Activated CD8-positive, alpha-beta memory T cell treated with anti-CD3 and anti-CD28 coated beads, Interleukin-2, amount 50 U/mL, for 1 hour (primary cell): ENCODE measurements at regions not wholly inside any gene's neighbourhood (a gene's known extent, or its start where the extent isn't known, plus 50 kb on each side); places are given as distances from the start of the nearest gene placed in this dataset.
A peak's percentile ranks its signal among the peaks of the same experiment; 100 is the strongest.
"Not testable (repeated sequence)": the region's sequence is repeated elsewhere in the genome, so short reads cannot be mapped to it uniquely, and the experiment has no call there.

Experiments used
- DNase-seq: peaks from one replicate; pipeline ENCODE4 v3.0.0-alpha.2; 2020; ENCODE audit errors: extremely low read depth

DNA sequence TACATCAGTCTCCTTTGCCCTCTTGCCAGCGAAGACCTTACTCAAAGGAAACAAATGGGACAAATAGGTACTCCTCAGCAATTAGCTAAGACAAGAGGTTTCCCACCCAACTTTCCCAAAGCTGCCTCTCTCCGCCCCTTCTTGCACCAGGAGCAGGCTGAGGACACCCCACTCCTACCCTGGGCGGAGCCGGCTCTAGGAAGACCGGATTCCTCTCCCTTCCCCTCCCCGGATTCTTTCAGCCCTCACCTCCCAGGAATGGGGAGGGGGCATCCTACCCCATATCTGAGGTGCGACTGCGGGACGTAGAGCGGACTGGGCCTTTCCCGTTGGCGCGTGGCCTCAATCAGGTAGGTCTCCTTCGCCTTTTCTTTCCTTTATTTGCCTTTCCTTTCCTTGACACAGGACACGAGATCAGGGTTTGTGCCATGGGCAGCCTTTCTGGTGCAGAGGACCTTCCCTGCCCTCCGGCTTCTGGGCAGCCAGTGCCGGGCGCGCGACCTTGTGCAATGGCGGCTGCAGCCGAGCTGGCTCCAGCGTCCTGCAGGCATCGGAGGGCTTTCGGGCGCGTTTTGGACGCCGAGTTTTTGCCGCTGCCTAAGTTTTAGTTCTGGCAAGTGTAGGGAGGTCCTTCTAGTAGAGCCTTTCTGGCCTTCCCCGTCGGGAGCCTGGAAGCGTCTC is 279.9 kb downstream of the PLS3 start:
- DNase-seq = not testable (repeated sequence)

GRCh38 chrX:115850986-115851385 is 290.0 kb downstream of the PLS3 start:
- not testable (repeated sequence) for DNase-seq

- DNase-seq = not testable (repeated sequence)
Observed at GRCh38 chrX:115853260-115853659, 292.3 kb downstream of the PLS3 start.

GRCh38 chrX:115881170-115881569 is 289.4 kb upstream of the AGTR2 start:
- DNase-seq = not testable (repeated sequence)

DNA sequence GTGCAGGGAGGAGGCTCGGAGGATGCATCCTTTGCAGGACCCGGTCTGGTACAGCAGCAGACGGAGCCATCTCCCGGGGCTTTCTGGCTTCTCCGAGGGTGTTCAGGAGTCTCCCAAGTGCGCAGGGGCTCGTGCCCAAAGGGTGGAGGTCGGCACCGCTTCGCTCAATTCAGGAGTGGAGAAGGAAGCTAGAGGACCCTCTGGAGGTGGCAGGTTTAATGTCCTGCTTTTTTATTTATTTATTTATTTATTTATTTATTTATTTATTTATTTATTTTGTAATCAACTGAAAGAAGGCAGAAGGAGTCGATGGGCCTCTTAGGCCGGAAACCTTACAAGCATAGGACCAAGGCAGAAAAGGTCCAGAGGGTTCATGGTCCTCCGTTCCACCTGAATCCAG is 286.4 kb upstream of the AGTR2 start:
- not testable (repeated sequence) for DNase-seq

DNA sequence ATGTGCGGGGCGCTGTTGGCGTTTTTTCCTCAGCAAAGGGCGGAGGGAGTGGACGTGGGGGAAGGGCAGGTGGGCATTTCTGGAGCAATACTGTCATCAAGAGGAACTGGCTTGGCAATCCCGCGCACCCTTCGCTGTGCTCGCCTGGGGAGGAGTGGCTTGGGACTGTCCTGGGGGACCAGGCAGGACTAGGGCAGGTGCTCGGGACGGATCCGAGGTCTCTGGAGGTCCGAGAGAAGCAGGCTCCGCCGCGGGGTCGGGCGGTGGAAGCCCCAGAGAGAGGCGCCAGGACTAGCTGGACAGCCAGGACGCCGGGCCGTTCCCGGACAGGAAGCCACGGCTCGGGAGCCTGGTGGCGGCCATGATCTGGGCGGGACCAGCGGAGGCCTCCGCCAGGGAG is 282.5 kb upstream of the AGTR2 start:
- not testable (repeated sequence) for DNase-seq

DNA sequence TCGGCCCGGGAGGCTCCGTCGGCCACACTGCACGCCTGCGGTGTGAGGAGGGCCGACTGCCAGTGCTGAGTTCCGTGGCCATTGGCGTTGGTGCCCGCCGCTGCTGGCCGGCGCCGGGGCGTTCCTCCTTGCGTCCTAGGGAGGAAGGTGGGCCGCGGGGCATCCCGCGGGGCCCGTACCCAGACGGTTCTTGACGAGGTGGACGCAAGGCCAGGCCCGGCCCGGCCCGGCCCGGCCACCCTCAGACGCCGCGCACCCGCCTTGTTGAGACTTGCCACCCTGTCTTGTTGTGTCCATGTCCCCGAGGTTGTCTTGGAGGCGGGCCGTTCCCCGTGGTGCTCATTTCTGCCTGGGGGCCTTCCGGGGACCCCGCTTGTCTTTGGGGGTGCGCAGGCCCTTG is 282.0 kb upstream of the AGTR2 start:
- not testable (repeated sequence) for DNase-seq

DNA sequence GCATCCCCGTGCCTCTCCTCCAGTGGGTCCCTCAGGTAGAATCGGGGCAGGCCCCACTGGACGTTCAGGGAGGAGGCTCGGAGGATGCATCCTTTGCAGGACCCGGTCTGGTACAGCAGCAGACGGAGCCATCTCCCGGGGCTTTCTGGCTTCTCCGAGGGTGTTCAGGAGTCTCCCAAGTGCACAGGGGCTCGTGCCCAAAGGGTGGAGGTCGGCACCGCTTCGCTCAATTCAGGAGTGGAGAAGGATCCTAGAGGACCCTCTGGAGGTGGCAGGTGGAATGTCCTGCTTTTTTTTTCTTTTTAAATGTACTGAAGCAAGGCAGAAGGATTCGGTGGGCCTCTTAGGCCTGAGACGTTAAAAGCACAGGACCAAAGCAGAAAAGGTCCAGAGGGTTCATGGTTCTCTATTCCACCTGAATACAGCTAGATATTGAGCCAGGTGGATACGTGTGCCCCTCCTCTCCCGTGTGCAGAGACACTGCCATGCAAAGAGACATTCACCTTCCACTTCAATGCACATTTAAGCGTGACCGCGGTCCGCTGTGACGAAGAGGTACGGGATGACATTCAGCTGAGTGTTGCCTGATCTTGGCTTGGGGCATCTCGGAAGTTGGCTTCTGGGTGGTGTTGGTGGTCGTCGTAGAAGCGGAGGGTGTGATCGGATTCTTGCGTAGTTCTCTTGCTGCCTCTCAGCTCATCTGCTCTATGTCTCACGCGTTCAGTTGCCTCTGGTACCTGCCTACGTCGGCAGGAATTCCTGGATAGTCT is 281.2 kb upstream of the AGTR2 start:
- DNase-seq = no peak

DNA sequence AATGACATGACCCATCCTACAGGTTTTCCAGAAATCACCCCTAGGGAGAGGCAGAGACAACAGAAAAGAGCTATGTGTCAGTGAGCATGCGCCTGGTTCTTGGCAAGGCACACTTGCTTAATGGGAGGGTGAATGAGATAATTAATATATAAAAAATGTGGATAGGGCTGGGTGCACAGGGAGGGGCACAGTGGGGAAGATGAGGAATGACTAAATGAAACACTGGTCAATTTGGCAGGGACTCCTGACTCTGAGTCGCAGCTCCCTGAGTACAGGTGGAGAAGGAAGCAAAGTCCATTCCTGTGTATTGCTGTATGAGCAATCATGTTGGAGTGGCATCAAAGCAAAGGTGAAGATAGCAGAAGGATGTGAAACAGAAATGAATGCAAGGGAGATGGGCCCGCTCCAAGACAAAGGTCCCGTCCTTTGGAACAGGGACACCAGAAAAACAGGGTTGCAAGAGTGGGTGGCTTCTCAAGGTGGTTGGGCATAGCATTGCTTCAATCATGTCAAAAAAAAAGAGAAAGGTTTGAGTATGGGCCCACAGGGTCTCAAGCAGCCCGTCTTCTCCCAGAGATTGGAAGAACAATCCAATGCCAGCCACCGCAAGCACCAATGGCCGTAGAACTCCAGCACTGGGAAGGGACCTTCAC is 278.4 kb upstream of the AGTR2 start:
- DNase-seq = no peak

GRCh38 chrX:115892787-115893671 is 277.5 kb upstream of the AGTR2 start:
- DNase-seq = no peak

- DNase-seq = no peak
Observed at GRCh38 chrX:115894087-115894486, 276.5 kb upstream of the AGTR2 start.

- no peak for DNase-seq
Observed at GRCh38 chrX:115895678-115896329, 274.7 kb upstream of the AGTR2 start.

DNA sequence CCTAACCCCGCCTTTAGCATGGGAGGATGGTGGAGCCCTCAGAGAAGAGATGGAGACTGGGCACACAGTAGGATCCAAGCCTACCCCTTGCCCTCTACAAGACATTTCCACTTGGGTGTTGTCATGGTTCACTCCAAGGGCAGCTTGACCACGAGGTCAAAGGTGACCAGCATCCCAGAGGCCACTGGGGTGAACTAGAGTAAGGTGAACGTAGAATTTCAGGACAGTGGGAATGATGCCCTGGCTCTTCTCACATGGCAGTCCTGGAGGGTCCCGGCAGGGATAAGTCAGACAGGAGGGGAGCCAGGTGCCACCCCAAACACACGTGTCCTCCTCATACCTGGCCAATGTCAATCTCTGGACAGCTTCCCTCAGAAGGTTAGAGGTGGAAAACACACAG is 274.2 kb upstream of the AGTR2 start:
- no peak for DNase-seq

DNA sequence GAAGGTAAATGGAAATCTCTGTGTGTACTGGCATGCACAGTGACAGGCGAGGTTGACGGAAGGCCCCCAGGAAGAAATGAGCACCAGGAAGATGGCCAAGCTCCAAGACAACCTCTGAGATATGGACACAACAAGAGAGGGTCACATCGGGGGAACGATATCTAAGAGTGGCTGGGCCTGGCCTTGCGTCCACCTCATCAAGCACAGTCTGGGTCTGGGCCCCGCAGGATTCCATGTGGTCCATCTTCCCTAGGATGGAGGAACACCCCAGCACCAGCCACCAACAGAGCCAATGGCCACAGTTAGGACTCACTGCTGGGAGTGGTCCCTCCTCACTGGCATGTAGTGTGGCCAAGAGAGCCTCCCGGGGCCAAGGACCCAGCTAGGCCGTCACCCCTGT is 272.6 kb upstream of the AGTR2 start:
- no peak for DNase-seq

DNA sequence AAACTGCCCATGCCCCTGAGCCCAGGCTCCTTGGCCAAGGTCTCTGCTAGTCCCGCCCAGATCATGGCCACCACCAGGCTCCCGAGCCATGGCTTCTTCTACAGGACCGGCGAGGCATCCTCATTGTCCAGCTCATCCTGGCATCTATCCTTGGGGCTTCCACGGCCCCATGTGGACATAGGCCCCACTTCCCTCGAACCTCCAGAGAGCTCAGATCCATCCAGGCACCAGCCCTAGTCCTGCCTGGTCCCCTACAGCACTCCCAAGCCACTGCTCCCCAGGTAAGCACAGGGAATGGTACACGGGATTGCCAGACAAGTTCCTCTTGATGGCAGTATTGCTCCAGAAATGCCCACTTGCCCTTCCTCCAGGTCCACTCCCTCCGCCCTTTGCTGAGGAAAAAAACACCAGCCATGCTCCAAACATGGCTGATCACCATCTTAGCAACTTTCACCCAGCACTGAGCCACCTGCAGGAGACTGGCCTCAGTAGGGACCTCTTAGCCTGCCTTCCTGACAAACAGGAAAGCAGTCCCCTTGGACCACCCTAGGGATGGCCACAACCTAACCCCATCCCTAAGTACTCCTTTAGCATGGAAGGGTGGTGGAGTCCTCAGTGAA is 272.1 kb upstream of the AGTR2 start:
- DNase-seq = peak; percentile 25

GRCh38 chrX:115900425-115900824 is 270.1 kb upstream of the AGTR2 start:
- DNase-seq = no peak

- no peak for DNase-seq
Observed at GRCh38 chrX:115901241-115901640, 269.3 kb upstream of the AGTR2 start.

GRCh38 chrX:115902995-115903394 is 267.5 kb upstream of the AGTR2 start:
- DNase-seq = no peak

DNA sequence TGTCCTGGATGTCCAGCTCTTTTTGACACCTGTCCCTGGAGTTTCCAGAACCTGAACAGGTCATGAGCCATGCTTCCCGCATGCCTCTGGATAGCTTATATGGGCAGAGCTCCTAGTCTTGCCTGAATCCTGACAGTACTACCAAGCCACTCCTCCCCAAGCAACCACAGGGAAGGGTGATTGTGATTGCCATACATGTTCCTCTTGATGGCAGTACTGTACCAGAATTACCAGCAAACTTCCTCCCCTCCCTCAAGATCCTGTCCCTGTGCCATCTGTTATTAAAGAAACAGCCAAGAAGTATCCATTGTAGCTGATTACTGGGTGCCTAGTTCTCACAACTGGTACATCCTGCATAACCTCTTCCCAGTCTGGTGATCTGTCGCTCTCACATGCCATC is 264.3 kb upstream of the AGTR2 start:
- DNase-seq = no peak

- DNase-seq = no peak
Observed at GRCh38 chrX:115906881-115907280, 263.7 kb upstream of the AGTR2 start.

GRCh38 chrX:115909017-115909416 is 261.5 kb upstream of the AGTR2 start:
- no peak for DNase-seq
